Right cardiac atrium (tissue), 5 donors: ENCODE measurements at regions not wholly inside any gene's neighbourhood (a gene's known extent, or its start where the extent isn't known, plus 50 kb on each side); places are given as distances from the start of the nearest gene placed in this dataset.
"Not testable (repeated sequence)": the region's sequence is repeated elsewhere in the genome, so short reads cannot be mapped to it uniquely, and the experiment has no call there.

Experiments used
- ATAC-seq, 2 donors: fragments of 200-7000 bp; cut with Tn5 transposase; one replicate each; pipeline versions ENCODE4 v1.8.0 to v1.9.1; 2020; ENCODE audit warnings: moderate library complexity in 2 of 2, mild to moderate bottlenecking in 1 of 2
- DNase-seq, 3 donors: peaks; one replicate each; pipeline ENCODE4 v3.0.0-alpha.2; 2020
- H3K27ac ChIP-seq: one replicate; pipeline ENCODE4 v1.5.1; 2013; ENCODE audit warnings: mild to moderate bottlenecking, low read length, control low read depth, moderate library complexity
- H3K27me3 ChIP-seq: one replicate; pipeline ENCODE4 v1.6.1; 2013; ENCODE audit not compliant: control insufficient read depth, insufficient read depth
- H3K4me1 ChIP-seq: one replicate; pipeline ENCODE4 v1.6.1; 2013; ENCODE audit warnings: low read length; ENCODE audit not compliant: control insufficient read depth, insufficient read depth
- H3K4me3 ChIP-seq: one replicate; pipeline ENCODE4 v1.5.1; 2013; ENCODE audit warnings: low read length, control low read depth
- H3K9me3 ChIP-seq: one replicate; pipeline ENCODE4 v1.6.1; 2013; ENCODE audit warnings: low read length; ENCODE audit not compliant: control insufficient read depth
- WGBS: extraction: QIAGEN DNeasy Blood & Tissue Kit; methylation state at CpG from one replicate; pipeline ENCODE4 v1.1.7; 2013; 5-methylcytosine and 5-hydroxymethylcytosine counted together
- intact Hi-C, 4 donors: fragments of 100-400 bp; cut with DNase I; formaldehyde crosslinking; loops; one replicate each; pipeline versions ENCODE4 v1.11.0 to v1.14.0; 2022 to 2023
- donor health status: healthy with polysubstance abuse.
- donor health status: DM: no; HTN: yes; CAD: no.
- donor health status: DM: no; HTN: no; CAD: no.
- donor health status: DM: no; HTN: yes; CAD: no; lungs with severe emphysema.
- donor health status: DM: yes; HTN: yes; CAD: no.

- DNase-seq, intact Hi-C loops, ATAC-seq, H3K4me1 ChIP-seq, H3K4me3 ChIP-seq, H3K9me3 ChIP-seq, H3K27me3 ChIP-seq, H3K27ac ChIP-seq: not testable (repeated sequence)
- 65% methylated on average over 7 of the region's 7 CpGs for WGBS
Observed at GRCh38 chr7:53239151-53239550, 203.7 kb downstream of the POM121L12 start.

GRCh38 chr7:53245721-53246120 is 210.3 kb downstream of the POM121L12 start:
- ATAC-seq (no peak), DNase-seq (no peak)
- Histone ChIP-seq H3K27me3 (no peaks in the 10 kb centered on the region), H3K4me1 (no peaks in the 10 kb centered on the region), H3K9me3 (no peaks in the 10 kb centered on the region), H3K4me3 (no peak overlapping the region), H3K27ac (no peak overlapping the region)
- 83% methylated on average over 4 of the region's 4 CpGs for WGBS
- intact Hi-C loops: no loop called here

- intact Hi-C loops: no loop called here
- WGBS: 40% methylated on average over 1 of the region's 1 CpG
- Histone ChIP-seq H3K4me3 (no peak overlapping the region), H3K9me3 (no peaks in the 10 kb centered on the region), H3K27ac (no peak overlapping the region), H3K27me3 (no peaks in the 10 kb centered on the region), H3K4me1 (no peaks in the 10 kb centered on the region)
- ATAC-seq (no peak), DNase-seq (no peak)
Observed at GRCh38 chr7:53246957-53247356, 211.5 kb downstream of the POM121L12 start.

GRCh38 chr7:53252539-53252938 is 217.1 kb downstream of the POM121L12 start:
- Histone ChIP-seq H3K9me3 (no peaks in the 10 kb centered on the region), H3K27me3 (no peaks in the 10 kb centered on the region), H3K27ac (no peak overlapping the region), H3K4me1 (no peaks in the 10 kb centered on the region), H3K4me3 (no peak overlapping the region)
- WGBS: 70% methylated on average over 1 of the region's 1 CpG
- DNase-seq (no peak), ATAC-seq (no peak)
- intact Hi-C loops: no loop called here

- no peaks in the 10 kb centered on the region for H3K27me3 ChIP-seq
- H3K27ac ChIP-seq: no peak overlapping the region
- ATAC-seq (no peak), DNase-seq (no peak)
- H3K4me1 ChIP-seq: no peaks in the 10 kb centered on the region
- no peaks in the 10 kb centered on the region for H3K9me3 ChIP-seq
- H3K4me3 ChIP-seq: no peak overlapping the region
- intact Hi-C loops: no loop called here
- WGBS: 33% methylated on average over 4 of the region's 4 CpGs
Observed at GRCh38 chr7:53272081-53272480, 236.6 kb downstream of the POM121L12 start.

GRCh38 chr7:53281312-53281711 is 245.9 kb downstream of the POM121L12 start:
- Histone ChIP-seq H3K4me1 (no peaks in the 10 kb centered on the region), H3K4me3 (no peak overlapping the region), H3K9me3 (no peaks in the 10 kb centered on the region), H3K27me3 (no peaks in the 10 kb centered on the region), H3K27ac (no peak overlapping the region)
- intact Hi-C loops: no loop called here
- 85% methylated on average over 5 of the region's 5 CpGs for WGBS
- ATAC-seq: no peak
- no peak for DNase-seq

GRCh38 chr7:53292341-53292740 is 256.9 kb downstream of the POM121L12 start:
- intact Hi-C loops: no loop called here
- WGBS: 60% methylated on average over 4 of the region's 4 CpGs
- Histone ChIP-seq H3K27ac (no peak overlapping the region), H3K9me3 (no peaks in the 10 kb centered on the region), H3K4me3 (no peak overlapping the region), H3K27me3 (no peaks in the 10 kb centered on the region), H3K4me1 (no peaks in the 10 kb centered on the region)
- DNase-seq (no peak), ATAC-seq (no peak)

GRCh38 chr7:53302496-53303246 is 267.2 kb downstream of the POM121L12 start:
- ATAC-seq: no peak
- intact Hi-C loops: no loop called here

GRCh38 chr7:53303781-53304180 is 268.3 kb downstream of the POM121L12 start:
- no peaks in the 10 kb centered on the region for H3K4me1 ChIP-seq
- no peaks in the 10 kb centered on the region for H3K9me3 ChIP-seq
- DNase-seq: no peak
- H3K4me3 ChIP-seq: no peak overlapping the region
- WGBS: 64% methylated on average over 2 of the region's 2 CpGs
- H3K27me3 ChIP-seq: no peaks in the 10 kb centered on the region
- intact Hi-C loops: no loop called here
- H3K27ac ChIP-seq: no peak overlapping the region
- no peak for ATAC-seq

More at GRCh38 chr7:53302496-53303246, 267.2 kb downstream of the POM121L12 start:
- Histone ChIP-seq H3K27ac (no peak overlapping the region), H3K4me3 (no peak overlapping the region), H3K4me1 (no peaks in the 10 kb centered on the region), H3K27me3 (no peaks in the 10 kb centered on the region), H3K9me3 (no peaks in the 10 kb centered on the region)
- no peak for DNase-seq
- WGBS: 61% methylated on average over 4 of the region's 4 CpGs

GRCh38 chr7:53306846-53307245 is 271.4 kb downstream of the POM121L12 start:
- no peak overlapping the region for H3K27ac ChIP-seq
- H3K27me3 ChIP-seq: no peaks in the 10 kb centered on the region
- ATAC-seq: no peak
- WGBS: 79% methylated on average over 3 of the region's 3 CpGs
- H3K4me1 ChIP-seq: no peaks in the 10 kb centered on the region
- no peaks in the 10 kb centered on the region for H3K9me3 ChIP-seq
- intact Hi-C loops: no loop called here
- DNase-seq: no peak
- no peak overlapping the region for H3K4me3 ChIP-seq

GRCh38 chr7:53311205-53311604 is 275.8 kb downstream of the POM121L12 start:
- Histone ChIP-seq H3K4me1 (no peaks in the 10 kb centered on the region), H3K9me3 (no peaks in the 10 kb centered on the region), H3K27ac (no peak overlapping the region), H3K4me3 (no peak overlapping the region), H3K27me3 (no peaks in the 10 kb centered on the region)
- intact Hi-C loops: no loop called here
- DNase-seq (no peak), ATAC-seq (no peak)
- 79% methylated on average over 5 of the region's 5 CpGs for WGBS

GRCh38 chr7:53315981-53316380 is 280.5 kb downstream of the POM121L12 start:
- intact Hi-C loops: no loop called here
- DNase-seq (peak; percentile 25 to 57 (median 55)), ATAC-seq (peak; percentile 73 to 77)
- H3K27ac ChIP-seq: no peak overlapping the region
- WGBS: 51% methylated on average over 6 of the region's 6 CpGs
- H3K9me3 ChIP-seq: no peaks in the 10 kb centered on the region
- H3K4me1 ChIP-seq: no peaks in the 10 kb centered on the region
- H3K4me3 ChIP-seq: no peak overlapping the region
- H3K27me3 ChIP-seq: no peaks in the 10 kb centered on the region
